C4-2B (cell line): ENCODE measurements at regions not wholly inside any gene's neighbourhood (a gene's known extent, or its start where the extent isn't known, plus 50 kb on each side); places are given as distances from the start of the nearest gene placed in this dataset.

Experiments
- CTCF ChIP-seq: fragments of 450-650 bp; conservative IDR thresholded peaks from 2 replicates; pipeline ENCODE4 v1.5.1; 2017; ENCODE audit warnings: mild to moderate bottlenecking
- ZFX ChIP-seq: fragments of 450-650 bp; IDR thresholded peaks from 2 replicates; pipeline ENCODE4 v1.6.1; 2017

- TF ChIP-seq CTCF (no peak), ZFX (no peak)
Observed at GRCh38 chr17:55632236-55632635, 90.4 kb downstream of the TMEM100 start.
